ENCODE measurements at regions not wholly inside any gene's neighbourhood (a gene's known extent, or its start where the extent isn't known, plus 50 kb on each side); places are given as distances from the start of the nearest gene placed in this dataset.

DNA sequence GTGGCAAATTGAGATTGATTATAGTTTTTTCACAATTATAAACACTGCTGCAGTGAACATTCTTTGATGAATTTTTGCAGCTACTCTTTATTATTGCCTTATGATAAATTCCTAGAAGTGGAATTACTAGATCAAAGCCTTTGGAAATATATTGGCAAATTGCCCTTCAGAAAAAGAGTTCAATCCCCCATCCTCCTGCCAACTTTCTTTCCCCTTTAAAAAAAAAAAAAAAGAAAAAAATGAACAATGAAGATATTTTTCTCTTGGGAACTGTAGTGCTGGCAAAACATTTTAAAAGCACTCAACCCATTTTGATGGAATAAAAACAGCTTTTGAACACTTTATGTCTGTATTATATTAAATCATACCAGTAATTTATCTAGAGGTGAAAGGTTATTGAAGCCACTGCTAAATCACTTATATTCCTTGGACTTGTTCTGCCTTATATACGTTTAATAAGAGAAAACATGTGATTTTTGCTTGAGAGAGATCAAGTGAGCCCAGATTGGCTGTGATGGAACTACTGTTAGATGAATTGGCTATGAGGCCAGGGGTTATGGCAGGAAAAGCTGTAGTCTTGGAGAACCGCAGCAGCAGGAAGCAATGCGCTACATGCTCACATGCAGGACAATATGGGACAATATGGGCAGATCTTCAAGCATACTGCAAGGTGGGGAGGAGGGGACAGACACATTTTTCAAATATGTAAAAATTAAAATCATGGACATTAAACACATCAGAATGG, 212.8 kb upstream of the C2CD4B start:
- Histone ChIP-seq H3K36me3 (ENCODE audit: insufficient read depth, low read length) (no peaks in the 10 kb centered on the region), H3K4me2 (ENCODE audit: low read length) (no peak overlapping the region), H3F3A (ENCODE audit: insufficient read depth, low read length, poor library complexity, severe bottlenecking) (no peaks in the 10 kb centered on the region), H4K20me1 (ENCODE audit: insufficient read depth) (no peaks in the 10 kb centered on the region), H3K9me3 (ENCODE audit: low read length) (no peaks in the 10 kb centered on the region), H3K79me2 (replicated peaks; ENCODE audit: insufficient read depth, low read length) (no peaks in the 10 kb centered on the region), H3K4me3 (ENCODE audit: low read length) (no peak overlapping the region), H3K9ac (ENCODE audit: low read length) (no peak overlapping the region), H3K9me2 (ENCODE audit: insufficient read depth, low read length) (no peaks in the 10 kb centered on the region), H2AFZ (ENCODE audit: low read depth, low read length) (no peak overlapping the region), H3K27ac (ENCODE audit: low read length) (no peak overlapping the region), H3K27me3 (ENCODE audit: insufficient read depth, low read depth, low read length) (no peaks in the 10 kb centered on the region)
- no peak for TF ChIP-seq RAD21 (conservative IDR thresholded peaks at IDR 0.05)
- TF ChIP-seq POLR2AphosphoS5 (IDR thresholded peaks at IDR 0.05), result no peak
- TF ChIP-seq EZH2 (IDR thresholded peaks at IDR 0.05; ENCODE audit: borderline replicate concordance, insufficient read depth, low read length, poor library complexity, severe bottlenecking), result no peak
- no peak for TF ChIP-seq TAF1 (IDR thresholded peaks at IDR 0.05; ENCODE audit: low read depth)
- no peak for TF ChIP-seq MXI1 (conservative IDR thresholded peaks at IDR 0.05; ENCODE audit: poor library complexity, severe bottlenecking)
- TF ChIP-seq EP300 (conservative IDR thresholded peaks at IDR 0.05; ENCODE audit: poor library complexity, severe bottlenecking), result no peak
- TF ChIP-seq, protein P1, sequence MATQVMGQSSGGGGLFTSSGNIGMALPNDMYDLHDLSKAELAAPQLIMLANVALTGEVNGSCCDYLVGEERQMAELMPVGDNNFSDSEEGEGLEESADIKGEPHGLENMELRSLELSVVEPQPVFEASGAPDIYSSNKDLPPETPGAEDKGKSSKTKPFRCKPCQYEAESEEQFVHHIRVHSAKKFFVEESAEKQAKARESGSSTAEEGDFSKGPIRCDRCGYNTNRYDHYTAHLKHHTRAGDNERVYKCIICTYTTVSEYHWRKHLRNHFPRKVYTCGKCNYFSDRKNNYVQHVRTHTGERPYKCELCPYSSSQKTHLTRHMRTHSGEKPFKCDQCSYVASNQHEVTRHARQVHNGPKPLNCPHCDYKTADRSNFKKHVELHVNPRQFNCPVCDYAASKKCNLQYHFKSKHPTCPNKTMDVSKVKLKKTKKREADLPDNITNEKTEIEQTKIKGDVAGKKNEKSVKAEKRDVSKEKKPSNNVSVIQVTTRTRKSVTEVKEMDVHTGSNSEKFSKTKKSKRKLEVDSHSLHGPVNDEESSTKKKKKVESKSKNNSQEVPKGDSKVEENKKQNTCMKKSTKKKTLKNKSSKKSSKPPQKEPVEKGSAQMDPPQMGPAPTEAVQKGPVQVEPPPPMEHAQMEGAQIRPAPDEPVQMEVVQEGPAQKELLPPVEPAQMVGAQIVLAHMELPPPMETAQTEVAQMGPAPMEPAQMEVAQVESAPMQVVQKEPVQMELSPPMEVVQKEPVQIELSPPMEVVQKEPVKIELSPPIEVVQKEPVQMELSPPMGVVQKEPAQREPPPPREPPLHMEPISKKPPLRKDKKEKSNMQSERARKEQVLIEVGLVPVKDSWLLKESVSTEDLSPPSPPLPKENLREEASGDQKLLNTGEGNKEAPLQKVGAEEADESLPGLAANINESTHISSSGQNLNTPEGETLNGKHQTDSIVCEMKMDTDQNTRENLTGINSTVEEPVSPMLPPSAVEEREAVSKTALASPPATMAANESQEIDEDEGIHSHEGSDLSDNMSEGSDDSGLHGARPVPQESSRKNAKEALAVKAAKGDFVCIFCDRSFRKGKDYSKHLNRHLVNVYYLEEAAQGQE (IDR thresholded peaks at IDR 0.05; ENCODE audit: borderline replicate concordance), result no peak
- TF ChIP-seq, protein P2, sequence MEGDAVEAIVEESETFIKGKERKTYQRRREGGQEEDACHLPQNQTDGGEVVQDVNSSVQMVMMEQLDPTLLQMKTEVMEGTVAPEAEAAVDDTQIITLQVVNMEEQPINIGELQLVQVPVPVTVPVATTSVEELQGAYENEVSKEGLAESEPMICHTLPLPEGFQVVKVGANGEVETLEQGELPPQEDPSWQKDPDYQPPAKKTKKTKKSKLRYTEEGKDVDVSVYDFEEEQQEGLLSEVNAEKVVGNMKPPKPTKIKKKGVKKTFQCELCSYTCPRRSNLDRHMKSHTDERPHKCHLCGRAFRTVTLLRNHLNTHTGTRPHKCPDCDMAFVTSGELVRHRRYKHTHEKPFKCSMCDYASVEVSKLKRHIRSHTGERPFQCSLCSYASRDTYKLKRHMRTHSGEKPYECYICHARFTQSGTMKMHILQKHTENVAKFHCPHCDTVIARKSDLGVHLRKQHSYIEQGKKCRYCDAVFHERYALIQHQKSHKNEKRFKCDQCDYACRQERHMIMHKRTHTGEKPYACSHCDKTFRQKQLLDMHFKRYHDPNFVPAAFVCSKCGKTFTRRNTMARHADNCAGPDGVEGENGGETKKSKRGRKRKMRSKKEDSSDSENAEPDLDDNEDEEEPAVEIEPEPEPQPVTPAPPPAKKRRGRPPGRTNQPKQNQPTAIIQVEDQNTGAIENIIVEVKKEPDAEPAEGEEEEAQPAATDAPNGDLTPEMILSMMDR (IDR thresholded peaks at IDR 0.05; ENCODE audit: poor library complexity, severe bottlenecking), result no peak

DNA sequence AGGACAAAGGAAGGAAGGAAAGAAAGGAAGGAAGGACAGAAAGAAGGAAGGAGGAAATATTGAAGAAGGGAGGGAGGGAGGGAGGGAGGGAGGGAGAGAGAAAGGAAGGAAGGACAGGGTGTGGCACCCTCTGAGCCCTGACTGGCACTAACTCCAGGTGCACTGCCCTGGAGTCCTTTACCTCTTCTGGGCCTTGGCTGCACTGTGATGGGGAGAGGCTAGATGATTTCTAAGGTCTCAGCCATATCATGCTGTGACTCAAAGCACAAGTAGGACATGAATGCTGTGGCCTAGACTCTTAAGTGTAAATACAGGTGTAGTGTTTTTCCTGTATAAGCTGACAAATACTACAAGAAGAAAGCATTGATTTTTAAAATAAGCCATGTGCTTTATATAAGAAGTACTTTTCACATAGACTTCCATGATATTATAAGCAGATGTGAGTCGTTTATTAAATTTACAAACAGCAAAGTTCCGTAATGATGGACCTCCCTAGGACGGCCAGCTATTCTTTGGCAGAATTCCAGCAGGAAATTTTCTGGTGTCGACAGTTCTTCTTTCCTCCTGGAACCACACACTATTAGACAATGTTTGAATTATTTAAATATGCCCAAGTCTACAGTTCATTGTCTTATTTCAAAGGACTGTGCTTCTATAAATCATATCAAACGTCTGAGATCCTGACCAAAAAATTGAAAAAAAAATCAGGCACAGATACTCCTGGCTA, 213.8 kb upstream of the C2CD4B start:
- Histone ChIP-seq H3K27ac (ENCODE audit: low read length) (no peak overlapping the region), H3F3A (ENCODE audit: insufficient read depth, low read length, poor library complexity, severe bottlenecking) (no peaks in the 10 kb centered on the region), H3K9me2 (ENCODE audit: insufficient read depth, low read length) (no peaks in the 10 kb centered on the region), H2AFZ (ENCODE audit: low read depth, low read length) (no peak overlapping the region), H3K4me3 (ENCODE audit: low read length) (no peak overlapping the region), H4K20me1 (ENCODE audit: insufficient read depth) (no peaks in the 10 kb centered on the region), H3K4me2 (ENCODE audit: low read length) (no peak overlapping the region), H3K9ac (ENCODE audit: low read length) (no peak overlapping the region), H3K9me3 (ENCODE audit: low read length) (no peaks in the 10 kb centered on the region), H3K27me3 (ENCODE audit: insufficient read depth, low read depth, low read length) (no peaks in the 10 kb centered on the region), H3K79me2 (replicated peaks; ENCODE audit: insufficient read depth, low read length) (no peaks in the 10 kb centered on the region), H3K36me3 (ENCODE audit: insufficient read depth, low read length) (no peaks in the 10 kb centered on the region)
- TF ChIP-seq, protein P1 (IDR thresholded peaks at IDR 0.05; ENCODE audit: borderline replicate concordance), result no peak
- TF ChIP-seq EZH2 (IDR thresholded peaks at IDR 0.05; ENCODE audit: borderline replicate concordance, insufficient read depth, low read length, poor library complexity, severe bottlenecking) (no peak), SMC3 (conservative IDR thresholded peaks at IDR 0.05; ENCODE audit: poor library complexity) (no peak), POLR2AphosphoS5 (IDR thresholded peaks at IDR 0.05) (no peak), EP300 (conservative IDR thresholded peaks at IDR 0.05; ENCODE audit: poor library complexity, severe bottlenecking) (no peak), MXI1 (conservative IDR thresholded peaks at IDR 0.05; ENCODE audit: poor library complexity, severe bottlenecking) (no peak), RAD21 (conservative IDR thresholded peaks at IDR 0.05) (no peak), TAF1 (IDR thresholded peaks at IDR 0.05; ENCODE audit: low read depth) (no peak)
- TF ChIP-seq, protein P2 (IDR thresholded peaks at IDR 0.05; ENCODE audit: poor library complexity, severe bottlenecking), result no peak
